ENCODE measurements at regions not wholly inside any gene's neighbourhood (a gene's known extent, or its start where the extent isn't known, plus 50 kb on each side); places are given as distances from the start of the nearest gene placed in this dataset.

DNA sequence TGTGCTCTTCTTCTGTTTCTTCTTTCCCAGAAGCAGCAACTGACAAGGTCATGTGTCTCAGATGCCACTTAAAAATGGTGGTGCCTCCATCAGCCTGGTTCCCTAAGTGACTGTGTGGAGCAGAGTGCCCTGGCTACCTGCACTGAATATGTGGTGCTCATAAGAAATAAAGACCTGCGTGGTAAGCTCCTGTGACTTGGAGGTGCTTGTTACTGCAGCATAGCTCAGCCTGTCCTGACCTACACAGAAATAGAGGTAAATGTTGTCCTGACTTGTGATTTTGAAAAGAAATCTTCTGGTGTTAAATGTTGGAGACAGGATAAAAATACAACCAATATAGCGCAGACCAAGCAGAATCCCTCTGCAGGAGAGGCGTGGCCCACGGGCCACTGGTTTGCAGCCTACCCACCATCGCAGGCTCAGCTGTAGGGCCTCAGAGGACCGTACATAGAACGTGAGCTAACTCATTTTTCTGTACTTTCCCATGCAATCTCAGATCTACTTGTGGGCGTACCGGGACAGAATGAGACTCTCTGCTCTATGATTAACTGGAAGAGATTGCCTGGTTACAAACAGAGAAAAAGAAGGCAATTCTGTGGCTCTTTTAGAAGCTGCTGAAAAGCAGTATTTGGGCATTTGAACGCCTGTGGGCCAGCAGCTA lies 79.4 kb upstream of the UNC5A start:
- peak in 1 of 2 donors; percentile 21 for DNase-seq (ENCODE audit: low spot score in 2 of 2)
- TF ChIP-seq POLR2A (IDR thresholded peaks at IDR 0.05) = no peak
- TF ChIP-seq, protein P1, sequence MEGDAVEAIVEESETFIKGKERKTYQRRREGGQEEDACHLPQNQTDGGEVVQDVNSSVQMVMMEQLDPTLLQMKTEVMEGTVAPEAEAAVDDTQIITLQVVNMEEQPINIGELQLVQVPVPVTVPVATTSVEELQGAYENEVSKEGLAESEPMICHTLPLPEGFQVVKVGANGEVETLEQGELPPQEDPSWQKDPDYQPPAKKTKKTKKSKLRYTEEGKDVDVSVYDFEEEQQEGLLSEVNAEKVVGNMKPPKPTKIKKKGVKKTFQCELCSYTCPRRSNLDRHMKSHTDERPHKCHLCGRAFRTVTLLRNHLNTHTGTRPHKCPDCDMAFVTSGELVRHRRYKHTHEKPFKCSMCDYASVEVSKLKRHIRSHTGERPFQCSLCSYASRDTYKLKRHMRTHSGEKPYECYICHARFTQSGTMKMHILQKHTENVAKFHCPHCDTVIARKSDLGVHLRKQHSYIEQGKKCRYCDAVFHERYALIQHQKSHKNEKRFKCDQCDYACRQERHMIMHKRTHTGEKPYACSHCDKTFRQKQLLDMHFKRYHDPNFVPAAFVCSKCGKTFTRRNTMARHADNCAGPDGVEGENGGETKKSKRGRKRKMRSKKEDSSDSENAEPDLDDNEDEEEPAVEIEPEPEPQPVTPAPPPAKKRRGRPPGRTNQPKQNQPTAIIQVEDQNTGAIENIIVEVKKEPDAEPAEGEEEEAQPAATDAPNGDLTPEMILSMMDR (IDR thresholded peaks at IDR 0.05) = no peak
- 89 to 95% methylated on average over 10 of the region's 10 CpGs for WGBS, 2 donors
- H3K4me3 ChIP-seq (ENCODE audit: low read depth, poor library complexity, severe bottlenecking) = no peak overlapping the region
- intact Hi-C loops (cut with DNase I; ENCODE audit: low total_unique reads) = no loop called here

DNA sequence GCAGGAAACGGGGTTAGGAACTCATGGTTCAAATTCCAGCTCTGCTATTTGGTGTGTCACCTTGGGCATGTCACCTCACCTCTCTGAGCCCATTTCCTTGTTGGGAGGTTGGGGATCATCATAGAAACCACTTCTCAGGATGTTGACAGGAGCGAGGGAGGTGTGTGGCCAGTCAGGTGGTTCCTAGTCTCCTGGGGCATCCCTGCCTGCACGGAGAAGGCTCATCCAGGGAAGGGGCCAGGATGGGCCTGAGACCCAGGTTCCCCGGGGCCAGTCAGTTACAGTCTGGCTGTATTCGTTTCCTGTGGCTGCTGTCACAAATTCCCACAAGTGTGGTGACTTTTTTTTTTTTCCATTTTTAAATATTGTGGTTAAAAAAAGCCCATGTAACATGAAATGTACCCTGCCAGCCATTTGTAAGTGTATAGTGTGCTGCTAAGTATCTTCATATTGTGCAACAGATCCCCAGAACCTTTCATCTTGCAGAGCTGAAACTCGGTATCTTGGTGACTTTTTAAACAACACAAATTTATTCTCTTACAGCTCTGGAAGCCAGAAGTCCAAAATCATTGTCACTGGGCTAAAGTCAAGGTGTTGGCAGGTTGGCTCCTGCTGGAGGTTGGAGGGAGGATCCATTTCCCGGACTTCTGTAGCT lies 78.7 kb upstream of the UNC5A start:
- 60 to 68% methylated on average over 7 of the region's 7 CpGs for WGBS, 2 donors
- intact Hi-C loops (cut with DNase I; ENCODE audit: low total_unique reads) = no loop called here

DNA sequence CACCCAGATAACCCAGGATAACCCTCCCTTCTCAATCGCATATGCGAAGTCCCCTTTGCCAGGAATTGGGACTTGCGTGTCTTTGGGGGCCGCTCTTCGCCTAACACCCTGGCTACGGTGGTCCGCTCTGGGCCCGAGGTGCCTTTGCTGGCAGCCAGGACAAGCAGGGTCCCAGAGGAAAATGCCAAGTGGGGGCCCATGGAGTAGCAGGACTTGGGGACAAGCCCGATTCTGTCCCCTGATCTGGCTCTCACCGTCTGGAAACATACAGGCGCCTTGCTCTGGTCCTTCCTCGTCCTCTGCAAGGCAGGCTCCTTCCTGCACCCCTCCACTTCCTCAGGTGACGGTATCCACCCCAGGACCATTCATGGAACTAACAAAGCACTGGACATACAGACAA lies 78.1 kb upstream of the UNC5A start:
- H3K4me3 ChIP-seq (ENCODE audit: low read depth, poor library complexity, severe bottlenecking) = no peak overlapping the region
- 88 to 89% methylated on average over 13 of the region's 13 CpGs for WGBS, 2 donors
- TF ChIP-seq, protein P1 (IDR thresholded peaks at IDR 0.05) = no peak
- TF ChIP-seq POLR2A (IDR thresholded peaks at IDR 0.05) = no peak
- intact Hi-C loops (cut with DNase I; ENCODE audit: low total_unique reads) = no loop called here
- peak in 1 of 2 donors; percentile 76 for DNase-seq (ENCODE audit: low spot score in 2 of 2)

More for the DNA sequence above, 78.7 kb upstream of the UNC5A start:
- H3K4me3 ChIP-seq (ENCODE audit: low read depth, poor library complexity, severe bottlenecking) = no peak overlapping the region
- no peak for TF ChIP-seq POLR2A (IDR thresholded peaks at IDR 0.05)
- TF ChIP-seq, protein P1 (IDR thresholded peaks at IDR 0.05) = no peak
- DNase-seq (ENCODE audit: low spot score in 2 of 2) = peak in 1 of 2 donors; percentile 53

DNA sequence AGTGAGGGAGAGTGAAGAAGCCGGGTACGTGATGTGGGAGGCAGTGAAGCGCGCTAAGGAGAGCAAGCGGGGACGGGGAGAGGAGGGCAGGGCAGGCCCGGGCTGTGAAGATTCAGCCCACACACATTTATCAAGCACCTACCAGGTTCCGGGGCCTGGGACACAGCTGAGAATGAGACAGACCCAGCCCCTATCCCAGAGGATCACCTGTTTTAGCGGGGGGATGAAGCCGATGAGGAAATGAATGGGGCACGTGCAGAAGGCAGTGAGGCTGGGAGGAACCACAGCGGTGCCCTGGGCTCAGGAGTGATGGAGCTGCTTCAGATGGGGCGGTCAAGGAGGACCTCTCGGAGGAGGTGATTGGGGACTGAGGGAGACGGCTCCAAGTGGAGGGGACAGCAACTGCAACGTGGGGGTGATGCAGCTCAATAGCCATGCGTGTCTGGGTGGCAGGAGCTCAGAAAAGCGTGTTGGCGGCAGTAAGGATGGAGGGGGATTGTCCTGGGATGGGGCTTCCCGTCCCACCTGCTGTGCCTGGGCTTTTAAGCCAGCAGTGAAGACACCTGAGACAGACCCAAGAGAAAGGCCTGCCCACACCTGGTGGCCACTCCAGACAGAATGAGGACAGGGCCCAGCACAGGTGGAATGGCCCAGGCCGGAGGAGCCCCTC lies 77.5 kb upstream of the UNC5A start:
- no peak overlapping the region for H3K4me3 ChIP-seq (ENCODE audit: low read depth, poor library complexity, severe bottlenecking)
- TF ChIP-seq, protein P1 (IDR thresholded peaks at IDR 0.05) = no peak
- TF ChIP-seq POLR2A (IDR thresholded peaks at IDR 0.05) = no peak
- intact Hi-C loops (cut with DNase I; ENCODE audit: low total_unique reads) = no loop called here
- WGBS, 2 donors = 73 to 84% methylated on average over 21 of the region's 21 CpGs
- peak in 1 of 2 donors; percentile 79 for DNase-seq (ENCODE audit: low spot score in 2 of 2)

DNA sequence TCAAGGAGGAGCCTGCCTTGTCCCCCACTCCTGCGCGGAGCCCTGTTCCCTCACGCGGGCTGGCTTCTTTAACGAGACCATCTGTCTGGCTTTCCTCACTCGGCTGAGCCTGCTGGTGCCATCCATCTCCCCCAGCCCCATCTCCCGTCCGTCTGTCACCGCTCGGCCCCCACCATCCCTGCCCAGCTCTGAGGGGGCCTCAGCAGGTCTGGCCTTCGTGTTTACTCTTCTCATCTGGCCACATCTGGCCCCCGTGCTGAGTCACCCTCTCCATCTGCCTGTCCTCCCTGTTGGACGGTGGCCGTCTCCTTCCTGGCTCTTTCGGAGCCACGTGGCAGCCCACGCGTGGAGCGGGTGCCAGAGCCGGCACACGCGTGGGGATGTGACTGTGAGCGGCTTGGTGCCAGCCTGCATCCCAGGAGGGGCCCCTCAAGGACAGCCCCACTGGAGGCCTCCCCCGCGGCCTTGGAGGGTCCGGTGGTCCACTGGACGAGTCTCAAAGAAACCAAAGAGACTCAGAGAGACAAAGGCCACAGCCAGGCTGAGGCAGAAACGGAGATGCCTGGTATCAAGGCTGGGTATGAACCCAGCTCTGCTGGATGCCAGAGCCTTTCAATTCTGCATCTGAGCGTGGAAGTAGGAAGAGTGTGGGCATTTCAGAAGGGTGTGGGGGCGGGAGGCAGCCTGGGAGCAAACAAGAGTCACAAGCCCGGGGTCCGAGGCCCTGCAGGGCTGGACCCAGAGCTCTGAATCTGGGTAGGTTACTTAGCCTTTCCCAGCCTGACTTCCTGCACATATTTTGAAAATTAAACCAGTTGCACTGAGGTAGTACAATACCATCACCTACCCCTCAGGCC lies 76.7 kb upstream of the UNC5A start:
- 60 to 76% methylated on average over 26 of the region's 32 CpGs for WGBS, 2 donors
- no peak overlapping the region for H3K4me3 ChIP-seq (ENCODE audit: low read depth, poor library complexity, severe bottlenecking)
- peak in 1 of 2 donors; percentile 70 for DNase-seq (ENCODE audit: low spot score in 2 of 2)

More for the DNA sequence above, 76.7 kb upstream of the UNC5A start:
- TF ChIP-seq, protein P1 (IDR thresholded peaks at IDR 0.05) = no peak
- no peak for TF ChIP-seq POLR2A (IDR thresholded peaks at IDR 0.05)
- intact Hi-C loops (cut with DNase I; ENCODE audit: low total_unique reads) = no loop called here
